Liver (tissue), 7 donors: ENCODE measurements at regions not wholly inside any gene's neighbourhood (a gene's known extent, or its start where the extent isn't known, plus 50 kb on each side); places are given as distances from the start of the nearest gene placed in this dataset.

ENCODE experiments used
- DNase-seq: peaks from one replicate; pipeline ENCODE4 v3.0.0-alpha.2; 2017; ENCODE audit warnings: low spot score
- H3K27ac ChIP-seq, 2 donors: one replicate each; pipeline ENCODE4 v1.7.0; 2013; ENCODE audit warnings: inconsistent platforms in 2 of 2, low read length in 2 of 2, control low read depth in 1 of 2, low read depth in 1 of 2, mild to moderate bottlenecking in 1 of 2
- H3K27me3 ChIP-seq, 4 donors: one replicate each; pipeline versions ENCODE4 v1.6.1 to v1.7.0; 2013; ENCODE audit warnings: low read length in 3 of 4, inconsistent platforms in 1 of 4, mild to moderate bottlenecking in 1 of 4, moderate library complexity in 1 of 4; ENCODE audit not compliant: control insufficient read depth in 4 of 4, insufficient read depth in 4 of 4
- H3K36me3 ChIP-seq, 4 donors: one replicate each; pipeline versions ENCODE4 v1.6.1 to v1.7.0; 2013; ENCODE audit warnings: low read length in 3 of 4, mild to moderate bottlenecking in 3 of 4, low read depth in 1 of 4, moderate library complexity in 1 of 4; ENCODE audit not compliant: control insufficient read depth in 4 of 4, insufficient read depth in 3 of 4
- H3K4me1 ChIP-seq, 4 donors: one replicate each; pipeline versions ENCODE4 v1.6.1 to v1.7.0; 2013; ENCODE audit warnings: low read length in 3 of 4, mild to moderate bottlenecking in 3 of 4, moderate library complexity in 1 of 4; ENCODE audit not compliant: control insufficient read depth in 4 of 4, insufficient read depth in 4 of 4
- H3K4me3 ChIP-seq, 3 donors: one replicate each; pipeline versions ENCODE4 v1.6.1 to v1.7.0; 2013; ENCODE audit warnings: low read length in 3 of 3, control low read depth in 1 of 3, low read depth in 1 of 3, mild to moderate bottlenecking in 1 of 3
- H3K9ac ChIP-seq, 2 donors: one replicate each; pipeline ENCODE4 v1.7.0; 2013; ENCODE audit warnings: low read length in 2 of 2, mild to moderate bottlenecking in 2 of 2, moderate library complexity in 2 of 2, control low read depth in 1 of 2, low read depth in 1 of 2
- H3K9me3 ChIP-seq, 4 donors: one replicate each; pipeline versions ENCODE4 v1.6.1 to v1.7.0; 2013; ENCODE audit warnings: low read length in 3 of 4; ENCODE audit not compliant: control insufficient read depth in 4 of 4
- EGR1 ChIP-seq, 2 donors: IDR thresholded peaks; 2 replicates each; pipeline ENCODE4 v1.6.1; 2016 to 2018; ENCODE audit warnings: antibody characterized with exemption in 2 of 2, low read depth in 2 of 2
- FOXA1 ChIP-seq: IDR thresholded peaks from 2 replicates; pipeline ENCODE4 v1.6.1; 2016; ENCODE audit warnings: antibody characterized with exemption
- FOXA2 ChIP-seq: IDR thresholded peaks from 2 replicates; pipeline ENCODE4 v1.6.1; 2016; ENCODE audit warnings: antibody characterized with exemption
- GABPA ChIP-seq, 2 donors: IDR thresholded peaks in 1 of 2; conservative IDR thresholded peaks in 1 of 2; 2 replicates each; pipeline ENCODE4 v1.6.1; 2016; ENCODE audit warnings: antibody characterized with exemption in 2 of 2, mild to moderate bottlenecking in 1 of 2, moderate library complexity in 1 of 2
- HNF4A ChIP-seq, 2 donors: conservative IDR thresholded peaks; 2 replicates each; pipeline ENCODE4 v1.6.1; 2016; ENCODE audit warnings: antibody characterized with exemption in 2 of 2, mild to moderate bottlenecking in 2 of 2
- HNF4G ChIP-seq: IDR thresholded peaks from 2 replicates; pipeline ENCODE4 v1.6.1; 2016; ENCODE audit warnings: antibody characterized with exemption
- JUND ChIP-seq, 2 donors: IDR thresholded peaks; 2 replicates each; pipeline ENCODE4 v1.6.1; 2016; ENCODE audit warnings: antibody characterized with exemption in 2 of 2
- MAX ChIP-seq: IDR thresholded peaks from 2 replicates; pipeline ENCODE4 v1.6.1; 2016; ENCODE audit warnings: antibody characterized with exemption
- NR2F2 ChIP-seq: IDR thresholded peaks from 2 replicates; pipeline ENCODE4 v1.6.1; 2016; ENCODE audit warnings: antibody characterized with exemption
- RAD21 ChIP-seq, 2 donors: IDR thresholded peaks; 2 replicates each; pipeline ENCODE4 v1.6.1; 2016; ENCODE audit warnings: antibody characterized with exemption in 2 of 2, mild to moderate bottlenecking in 2 of 2
- REST ChIP-seq: IDR thresholded peaks from 2 replicates; pipeline ENCODE4 v1.6.1; 2016; ENCODE audit warnings: antibody characterized with exemption, mild to moderate bottlenecking
- RXRA ChIP-seq, 2 donors: IDR thresholded peaks; 2 replicates each; pipeline ENCODE4 v1.6.1; 2017 to 2018; ENCODE audit warnings: antibody characterized with exemption in 2 of 2, mild to moderate bottlenecking in 1 of 2
- SP1 ChIP-seq: IDR thresholded peaks from 2 replicates; pipeline ENCODE4 v1.6.1; 2018; ENCODE audit warnings: antibody characterized with exemption, mild to moderate bottlenecking
- TAF1 ChIP-seq: conservative IDR thresholded peaks from 2 replicates; pipeline ENCODE4 v1.6.1; 2016; ENCODE audit warnings: antibody characterized with exemption, mild to moderate bottlenecking
- YY1 ChIP-seq: IDR thresholded peaks from 2 replicates; pipeline ENCODE4 v1.6.1; 2016; ENCODE audit warnings: antibody characterized with exemption, mild to moderate bottlenecking
- WGBS: extraction: QIAGEN DNeasy Blood & Tissue Kit; methylation state at CpG from one replicate; pipeline ENCODE4 v1.1.7; 2013; 5-methylcytosine and 5-hydroxymethylcytosine counted together
- TF ChIP-seq, protein P1 (sequence below): IDR thresholded peaks from 2 replicates; pipeline ENCODE4 v1.6.1; 2016; ENCODE audit warnings: antibody characterized with exemption
- TF ChIP-seq, protein P2 (sequence below): IDR thresholded peaks from 2 replicates; pipeline ENCODE4 v1.6.1; 2016; ENCODE audit warnings: antibody characterized with exemption
- donor health status: healthy.
- donor health status: healthy.
- donor health status: healthy.
- donor health status: healthy.

- H3K27ac ChIP-seq: no peak overlapping the region
- TF ChIP-seq EGR1 (IDR thresholded peaks at IDR 0.05; ENCODE audit: low read depth in 2 of 2): no peak
- no peak for TF ChIP-seq MAX
- TF ChIP-seq, protein P1, sequence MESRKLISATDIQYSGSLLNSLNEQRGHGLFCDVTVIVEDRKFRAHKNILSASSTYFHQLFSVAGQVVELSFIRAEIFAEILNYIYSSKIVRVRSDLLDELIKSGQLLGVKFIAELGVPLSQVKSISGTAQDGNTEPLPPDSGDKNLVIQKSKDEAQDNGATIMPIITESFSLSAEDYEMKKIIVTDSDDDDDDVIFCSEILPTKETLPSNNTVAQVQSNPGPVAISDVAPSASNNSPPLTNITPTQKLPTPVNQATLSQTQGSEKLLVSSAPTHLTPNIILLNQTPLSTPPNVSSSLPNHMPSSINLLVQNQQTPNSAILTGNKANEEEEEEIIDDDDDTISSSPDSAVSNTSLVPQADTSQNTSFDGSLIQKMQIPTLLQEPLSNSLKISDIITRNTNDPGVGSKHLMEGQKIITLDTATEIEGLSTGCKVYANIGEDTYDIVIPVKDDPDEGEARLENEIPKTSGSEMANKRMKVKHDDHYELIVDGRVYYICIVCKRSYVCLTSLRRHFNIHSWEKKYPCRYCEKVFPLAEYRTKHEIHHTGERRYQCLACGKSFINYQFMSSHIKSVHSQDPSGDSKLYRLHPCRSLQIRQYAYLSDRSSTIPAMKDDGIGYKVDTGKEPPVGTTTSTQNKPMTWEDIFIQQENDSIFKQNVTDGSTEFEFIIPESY: no peak
- TF ChIP-seq REST: no peak
- TF ChIP-seq YY1: no peak
- TF ChIP-seq FOXA2: no peak
- no peak for TF ChIP-seq RXRA (IDR thresholded peaks at IDR 0.05)
- no peak for TF ChIP-seq HNF4G
- TF ChIP-seq RAD21 (IDR thresholded peaks at IDR 0.05): no peak
- TF ChIP-seq, protein P2, sequence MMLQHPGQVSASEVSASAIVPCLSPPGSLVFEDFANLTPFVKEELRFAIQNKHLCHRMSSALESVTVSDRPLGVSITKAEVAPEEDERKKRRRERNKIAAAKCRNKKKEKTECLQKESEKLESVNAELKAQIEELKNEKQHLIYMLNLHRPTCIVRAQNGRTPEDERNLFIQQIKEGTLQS: no peak
- no peak for TF ChIP-seq SP1
- TF ChIP-seq HNF4A (conservative IDR thresholded peaks at IDR 0.05): no peak
- no peak for TF ChIP-seq NR2F2
- no peak for TF ChIP-seq JUND (IDR thresholded peaks at IDR 0.05)
- H3K9ac ChIP-seq: no peak overlapping the region
- WGBS: 90% methylated on average over 2 of the region's 2 CpGs
- H3K4me3 ChIP-seq: no peak overlapping the region
- H3K4me1 ChIP-seq: no peaks in the 10 kb centered on the region
- H3K36me3 ChIP-seq: no peaks in the 10 kb centered on the region
- H3K27me3 ChIP-seq: no peaks in the 10 kb centered on the region
- no peaks in the 10 kb centered on the region for H3K9me3 ChIP-seq
- no peak for DNase-seq
Measured at GRCh38 chr15:81520480-81520879, 146.5 kb upstream of the TMC3 start.

GRCh38 chr15:81516461-81516860, 142.4 kb upstream of the TMC3 start:
- H3K4me1 ChIP-seq: no peaks in the 10 kb centered on the region
- WGBS: 81% methylated on average over 3 of the region's 3 CpGs
- H3K27ac ChIP-seq: no peak overlapping the region

More at GRCh38 chr15:81516461-81516860, 142.4 kb upstream of the TMC3 start:
- Histone ChIP-seq H3K36me3 (no peaks in the 10 kb centered on the region), H3K9ac (no peak overlapping the region), H3K9me3 (no peaks in the 10 kb centered on the region), H3K4me3 (no peak overlapping the region), H3K27me3 (no peaks in the 10 kb centered on the region)
- no peak for DNase-seq
- TF ChIP-seq NR2F2: no peak
- TF ChIP-seq EGR1 (IDR thresholded peaks at IDR 0.05; ENCODE audit: low read depth in 2 of 2): no peak
- TF ChIP-seq, protein P2: no peak
- TF ChIP-seq RAD21 (IDR thresholded peaks at IDR 0.05): no peak
- no peak for TF ChIP-seq REST
- no peak for TF ChIP-seq TAF1
- TF ChIP-seq FOXA1: no peak
- no peak for TF ChIP-seq MAX
- TF ChIP-seq, protein P1: no peak
- TF ChIP-seq SP1: no peak
- TF ChIP-seq HNF4G: no peak
- TF ChIP-seq GABPA (IDR thresholded peaks at IDR 0.05 in 1 of 2, conservative IDR thresholded peaks at IDR 0.05 in 1 of 2): no peak
- TF ChIP-seq RXRA (IDR thresholded peaks at IDR 0.05): no peak
